NCI-H510A treated with DMSO at 0.1 percent for 48 hours (cell line): ENCODE measurements at regions not wholly inside any gene's neighbourhood (a gene's known extent, or its start where the extent isn't known, plus 50 kb on each side); places are given as distances from the start of the nearest gene placed in this dataset.
"Not testable (repeated sequence)": the region's sequence is repeated elsewhere in the genome, so short reads cannot be mapped to it uniquely, and the experiment has no call there.

Source experiments
- DNase-seq: peaks from one replicate; lab custom pipeline; 2025; lab: John Stamatoyannopoulos, UW

DNA sequence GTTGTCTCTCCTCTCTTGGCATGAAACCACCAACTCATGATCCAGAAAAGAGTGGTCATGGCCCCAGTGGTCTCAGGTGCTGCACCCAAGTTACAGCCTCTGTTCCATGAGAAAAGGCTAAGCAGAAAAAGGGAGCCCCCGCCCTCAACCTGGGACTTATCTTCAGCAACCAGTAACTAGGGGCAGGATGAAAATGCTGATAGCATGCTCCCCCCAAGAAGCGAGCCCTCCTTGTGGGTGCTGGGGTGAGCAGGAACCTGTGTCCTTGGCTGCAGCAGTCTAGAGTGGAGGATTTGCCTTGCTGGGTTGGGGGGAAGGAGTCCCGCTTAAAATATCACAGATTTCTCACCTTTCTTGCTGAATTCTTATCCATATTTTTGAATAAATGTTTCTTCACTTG, 490.0 kb downstream of the SUCLG1 start:
- DNase-seq: no peak

DNA sequence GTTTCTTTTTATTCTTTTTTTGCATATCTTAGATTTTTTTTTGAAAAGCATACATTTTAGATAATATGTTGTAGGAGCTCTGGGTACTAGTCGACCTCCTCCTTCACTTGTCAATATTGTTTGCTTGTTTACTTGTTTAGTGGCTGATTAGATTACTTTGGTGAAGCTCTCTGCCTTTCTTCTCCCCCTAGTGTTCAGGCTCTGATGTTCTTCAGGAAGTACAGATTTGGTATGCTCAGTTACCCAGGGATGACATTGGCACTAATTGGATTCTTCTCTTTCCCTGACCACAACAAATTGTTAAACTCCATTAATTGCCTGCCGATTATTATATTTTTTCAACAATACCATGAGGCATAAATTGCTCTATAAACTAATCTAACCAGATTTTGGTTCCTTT, 491.2 kb downstream of the SUCLG1 start:
- no peak for DNase-seq

DNA sequence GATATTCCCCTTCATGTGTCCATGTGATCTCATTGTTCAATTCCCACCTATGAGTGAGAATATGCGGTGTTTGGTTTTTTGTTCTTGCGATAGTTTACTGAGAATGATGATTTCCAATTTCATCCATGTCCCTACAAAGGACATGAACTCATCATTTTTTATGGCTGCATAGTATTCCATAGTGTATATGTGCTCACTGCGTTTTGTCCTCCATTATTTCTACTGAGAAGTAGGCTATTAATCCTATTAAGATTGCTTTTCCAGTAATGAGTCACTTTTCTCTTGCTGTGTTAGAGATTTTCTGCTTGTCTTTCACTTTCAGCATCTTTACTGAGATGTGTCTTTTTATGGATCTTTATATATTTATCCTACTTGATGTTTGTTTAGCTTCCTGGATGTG, 492.1 kb downstream of the SUCLG1 start:
- DNase-seq: not testable (repeated sequence)

GRCh38 chr2:83961512-83961911, 497.6 kb downstream of the SUCLG1 start:
- DNase-seq: no peak

- no peak for DNase-seq
These were observed 498.7 kb downstream of the SUCLG1 start for GRCh38 chr2:83960371-83960770.

GRCh38 chr2:83959266-83959665, 499.8 kb downstream of the SUCLG1 start:
- no peak for DNase-seq

GRCh38 chr2:83956991-83957390, 502.1 kb downstream of the SUCLG1 start:
- DNase-seq: no peak

GRCh38 chr2:83953697-83954096, 505.4 kb downstream of the SUCLG1 start:
- no peak for DNase-seq

GRCh38 chr2:83951378-83951947, 507.6 kb downstream of the SUCLG1 start:
- DNase-seq: no peak

GRCh38 chr2:83949361-83949760, 509.7 kb downstream of the SUCLG1 start:
- DNase-seq: no peak

DNA sequence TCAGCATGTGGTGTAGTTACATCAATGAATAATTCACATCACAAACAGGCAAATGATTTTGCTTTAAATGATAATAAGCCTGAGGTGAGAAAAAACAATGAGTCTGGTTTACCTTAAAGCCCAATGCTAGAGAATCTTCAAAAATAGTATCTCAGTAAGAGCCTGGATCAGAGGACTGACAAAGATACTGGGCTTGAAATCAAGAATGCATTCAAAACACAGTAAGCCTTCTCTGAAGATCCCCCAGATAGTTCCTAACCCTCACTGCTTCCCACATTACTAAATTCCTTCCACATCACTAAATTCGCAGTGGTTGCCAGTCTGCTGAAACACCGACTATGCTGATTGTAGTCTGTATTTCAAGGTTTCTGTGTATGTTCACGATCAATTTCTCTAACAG, 514.9 kb downstream of the SUCLG1 start:
- no peak for DNase-seq

DNA sequence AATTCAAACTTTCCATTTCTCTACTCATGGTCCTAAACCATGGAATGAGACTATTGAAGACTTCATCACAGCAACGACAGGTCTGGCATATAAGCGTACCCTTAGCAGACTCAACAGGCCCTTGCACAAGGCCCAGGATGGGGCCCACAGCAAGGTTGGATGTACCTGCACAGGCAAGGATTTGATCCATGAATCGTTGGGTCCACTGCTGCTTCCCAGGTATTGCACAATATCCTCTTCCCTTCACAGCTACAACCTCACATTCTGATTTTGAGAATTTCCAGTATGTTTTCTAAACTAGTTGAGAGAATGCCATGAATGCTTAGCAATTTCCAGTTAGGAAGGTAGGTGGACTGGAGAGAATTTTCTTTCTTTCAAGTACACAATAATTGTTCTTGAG, 515.8 kb downstream of the SUCLG1 start:
- no peak for DNase-seq

DNA sequence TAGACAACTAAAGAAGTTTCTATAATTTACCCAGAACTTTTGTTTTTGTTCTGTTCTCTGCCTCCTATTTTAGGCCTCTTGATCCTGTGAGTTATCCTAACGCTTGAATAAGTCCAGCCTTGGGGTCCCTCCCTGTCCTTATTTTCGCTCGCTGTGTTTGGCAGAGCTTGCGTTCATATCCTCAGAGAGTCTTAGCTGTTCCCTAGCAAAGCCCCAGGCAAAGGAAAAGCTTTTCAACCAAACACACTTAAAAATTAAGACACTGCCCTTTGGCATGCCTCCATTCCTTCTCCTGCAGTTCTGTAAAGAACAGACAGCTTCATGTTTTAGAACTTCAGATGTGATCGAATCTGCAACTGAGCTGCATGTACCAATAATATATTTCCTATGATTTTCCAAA, 517.2 kb downstream of the SUCLG1 start:
- DNase-seq: no peak

GRCh38 chr2:83933749-83934148, 525.3 kb downstream of the SUCLG1 start:
- DNase-seq: no peak

- no peak for DNase-seq
These were observed 535.5 kb downstream of the SUCLG1 start for GRCh38 chr2:83923531-83923930.

- no peak for DNase-seq
These were observed 542.5 kb downstream of the SUCLG1 start for GRCh38 chr2:83916559-83916958.

GRCh38 chr2:83915381-83915780, 543.7 kb downstream of the SUCLG1 start:
- no peak for DNase-seq

GRCh38 chr2:83908750-83909149, 550.3 kb downstream of the SUCLG1 start:
- no peak for DNase-seq

- no peak for DNase-seq
These were observed 557.8 kb downstream of the SUCLG1 start for GRCh38 chr2:83901317-83901716.

GRCh38 chr2:83900862-83901261, 558.2 kb downstream of the SUCLG1 start:
- no peak for DNase-seq

DNA sequence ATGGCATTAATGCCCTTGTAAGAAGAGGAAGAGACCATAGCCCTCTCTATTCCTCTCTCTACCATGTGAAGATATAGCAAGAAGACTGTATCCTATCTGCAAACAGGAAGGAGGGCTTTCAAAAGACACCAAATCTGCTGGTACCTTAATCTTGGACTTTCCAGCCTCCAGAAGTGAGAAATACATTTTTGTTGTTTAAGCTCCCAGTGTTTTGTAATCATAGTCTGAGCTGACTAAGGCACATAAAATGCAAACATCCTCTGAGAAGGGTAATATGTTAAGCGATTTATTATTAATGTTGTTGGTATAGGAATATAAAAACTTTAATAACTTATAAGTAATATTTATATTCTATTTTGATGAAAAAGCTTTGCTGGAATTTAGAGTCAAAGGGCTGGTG, 559.8 kb downstream of the SUCLG1 start:
- DNase-seq: no peak

DNA sequence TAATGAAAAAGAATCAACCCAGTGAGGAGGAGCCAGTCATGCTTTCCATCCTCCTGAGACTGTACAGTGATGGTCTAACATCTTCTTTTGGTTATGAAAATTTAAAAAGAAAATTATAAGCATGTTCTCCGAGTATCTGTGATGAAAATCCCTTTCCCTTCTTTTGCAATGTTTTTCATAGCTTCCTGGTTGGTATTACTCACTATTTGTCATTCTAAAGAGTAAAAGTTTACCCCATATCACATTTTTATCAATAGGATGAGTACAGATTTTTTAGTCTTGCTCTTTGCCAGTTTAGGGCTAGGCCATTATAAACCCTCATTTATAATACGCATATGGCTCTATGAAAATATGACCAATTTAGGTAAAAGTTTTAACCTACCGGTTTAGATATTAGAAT, 564.1 kb downstream of the SUCLG1 start:
- no peak for DNase-seq

- DNase-seq: no peak
These were observed 571.3 kb downstream of the SUCLG1 start for GRCh38 chr2:83887757-83888156.

- DNase-seq: no peak
These were observed 580.0 kb downstream of the SUCLG1 start for GRCh38 chr2:83879127-83879526.

- not testable (repeated sequence) for DNase-seq
These were observed 581.8 kb downstream of the SUCLG1 start for GRCh38 chr2:83877261-83877660.
